Hepatocyte (in vitro differentiated cells): ENCODE measurements at regions not wholly inside any gene's neighbourhood (a gene's known extent, or its start where the extent isn't known, plus 50 kb on each side); places are given as distances from the start of the nearest gene placed in this dataset.

Experiments
- EZH2phosphoT487 ChIP-seq: fragments of 200-600 bp; sonication (generic); IDR thresholded peaks from one replicate; pipeline ENCODE4 v1.6.1; 2018; ENCODE audit warnings: antibody characterized with exemption, mild to moderate bottlenecking, low read depth, moderate library complexity; ENCODE audit not compliant: unreplicated experiment, severe bottlenecking
- TF ChIP-seq, protein P1 (sequence below): fragments of 200-600 bp; sonication (generic); IDR thresholded peaks from 2 replicates; pipeline ENCODE4 v1.5.1; 2016; ENCODE audit warnings: antibody characterized with exemption, mild to moderate bottlenecking; ENCODE audit not compliant: poor library complexity

- no peak for TF ChIP-seq EZH2phosphoT487
- TF ChIP-seq, protein P1, sequence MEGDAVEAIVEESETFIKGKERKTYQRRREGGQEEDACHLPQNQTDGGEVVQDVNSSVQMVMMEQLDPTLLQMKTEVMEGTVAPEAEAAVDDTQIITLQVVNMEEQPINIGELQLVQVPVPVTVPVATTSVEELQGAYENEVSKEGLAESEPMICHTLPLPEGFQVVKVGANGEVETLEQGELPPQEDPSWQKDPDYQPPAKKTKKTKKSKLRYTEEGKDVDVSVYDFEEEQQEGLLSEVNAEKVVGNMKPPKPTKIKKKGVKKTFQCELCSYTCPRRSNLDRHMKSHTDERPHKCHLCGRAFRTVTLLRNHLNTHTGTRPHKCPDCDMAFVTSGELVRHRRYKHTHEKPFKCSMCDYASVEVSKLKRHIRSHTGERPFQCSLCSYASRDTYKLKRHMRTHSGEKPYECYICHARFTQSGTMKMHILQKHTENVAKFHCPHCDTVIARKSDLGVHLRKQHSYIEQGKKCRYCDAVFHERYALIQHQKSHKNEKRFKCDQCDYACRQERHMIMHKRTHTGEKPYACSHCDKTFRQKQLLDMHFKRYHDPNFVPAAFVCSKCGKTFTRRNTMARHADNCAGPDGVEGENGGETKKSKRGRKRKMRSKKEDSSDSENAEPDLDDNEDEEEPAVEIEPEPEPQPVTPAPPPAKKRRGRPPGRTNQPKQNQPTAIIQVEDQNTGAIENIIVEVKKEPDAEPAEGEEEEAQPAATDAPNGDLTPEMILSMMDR = no peak
Measured at GRCh38 chr20:7589164-7589563, 351.1 kb downstream of the HAO1 start.
